ENCODE measurements at regions not wholly inside any gene's neighbourhood (a gene's known extent, or its start where the extent isn't known, plus 50 kb on each side); places are given as distances from the start of the nearest gene placed in this dataset.

- no peak for DNase-seq
Observed at GRCh38 chr4:116397714-116398113, 687.7 kb downstream of the TRAM1L1 start.

- no peak for DNase-seq
Observed at GRCh38 chr4:116397291-116397690, 688.1 kb downstream of the TRAM1L1 start.

GRCh38 chr4:116395408-116395807, 690.0 kb downstream of the TRAM1L1 start:
- DNase-seq: no peak

GRCh38 chr4:116391020-116391419, 694.4 kb downstream of the TRAM1L1 start:
- DNase-seq: no peak

- DNase-seq: no peak
Observed at GRCh38 chr4:116389139-116389538, 696.2 kb downstream of the TRAM1L1 start.

GRCh38 chr4:116387937-116388474, 697.4 kb downstream of the TRAM1L1 start:
- no peak for DNase-seq

GRCh38 chr4:116386856-116387255, 698.5 kb downstream of the TRAM1L1 start:
- no peak for DNase-seq

GRCh38 chr4:116385583-116385982, 699.8 kb downstream of the TRAM1L1 start:
- no peak for DNase-seq

- no peak for DNase-seq
Observed at GRCh38 chr4:116374815-116375214, 710.6 kb downstream of the TRAM1L1 start.

GRCh38 chr4:116362583-116362982, 722.8 kb downstream of the TRAM1L1 start:
- DNase-seq: no peak

- DNase-seq: no peak
Observed at GRCh38 chr4:116361790-116362189, 723.6 kb downstream of the TRAM1L1 start.

GRCh38 chr4:116358633-116359222, 726.6 kb downstream of the TRAM1L1 start:
- DNase-seq: peak; percentile 31

GRCh38 chr4:116357758-116358157, 727.6 kb downstream of the TRAM1L1 start:
- DNase-seq: peak; percentile 2

- DNase-seq: no peak
Observed at GRCh38 chr4:116346750-116347149, 738.6 kb downstream of the TRAM1L1 start.

GRCh38 chr4:116343809-116344208, 741.6 kb downstream of the TRAM1L1 start:
- no peak for DNase-seq

GRCh38 chr4:116342143-116342542, 743.2 kb downstream of the TRAM1L1 start:
- DNase-seq: no peak

GRCh38 chr4:116332508-116332907, 752.9 kb downstream of the TRAM1L1 start:
- DNase-seq: no peak

GRCh38 chr4:116328261-116328860, 757.0 kb downstream of the TRAM1L1 start:
- no peak for DNase-seq

GRCh38 chr4:116323606-116324005, 761.8 kb downstream of the TRAM1L1 start:
- no peak for DNase-seq

- DNase-seq: no peak
Observed at GRCh38 chr4:116321471-116321870, 763.9 kb downstream of the TRAM1L1 start.

GRCh38 chr4:116320859-116321258, 764.5 kb downstream of the TRAM1L1 start:
- no peak for DNase-seq

GRCh38 chr4:116303736-116304188, 781.6 kb downstream of the TRAM1L1 start:
- no peak for DNase-seq

- no peak for DNase-seq
Observed at GRCh38 chr4:116302990-116303735, 782.2 kb downstream of the TRAM1L1 start.

- no peak for DNase-seq
Observed at GRCh38 chr4:116275006-116275405, 810.4 kb downstream of the TRAM1L1 start.
